GM18867 (cell line): ENCODE measurements at regions not wholly inside any gene's neighbourhood (a gene's known extent, or its start where the extent isn't known, plus 50 kb on each side); places are given as distances from the start of the nearest gene placed in this dataset.
"Not testable (repeated sequence)": the region's sequence is repeated elsewhere in the genome, so short reads cannot be mapped to it uniquely, and the experiment has no call there.

Experiments used
- ATAC-seq: cut with Tn5 transposase; IDR thresholded peaks from one replicate; pipeline ENCODE4 v1.9.1; 2021; ENCODE audit warnings: mild to moderate bottlenecking, moderate library complexity; ENCODE audit not compliant: unreplicated experiment

DNA sequence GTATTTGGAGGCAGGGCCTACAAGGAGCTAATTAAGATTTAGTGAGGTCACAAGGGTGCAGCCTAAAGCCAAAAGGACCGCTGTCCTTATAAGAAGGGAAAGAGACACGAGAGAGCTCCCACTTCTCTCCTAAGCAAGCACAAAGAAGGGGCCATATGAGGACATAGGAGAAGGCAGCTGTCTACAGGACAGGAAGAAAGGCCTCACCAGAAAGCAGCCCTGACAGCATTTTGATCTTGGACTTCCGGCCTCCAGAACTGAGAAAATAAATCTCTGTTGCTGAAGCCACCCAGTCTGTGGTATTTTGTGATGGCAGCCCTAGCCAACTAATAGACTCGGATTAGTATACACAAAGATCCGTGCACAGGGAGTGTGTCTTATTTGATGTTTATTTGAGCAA is 139.7 kb downstream of the B3GNT2 start:
- ATAC-seq, result no peak

DNA sequence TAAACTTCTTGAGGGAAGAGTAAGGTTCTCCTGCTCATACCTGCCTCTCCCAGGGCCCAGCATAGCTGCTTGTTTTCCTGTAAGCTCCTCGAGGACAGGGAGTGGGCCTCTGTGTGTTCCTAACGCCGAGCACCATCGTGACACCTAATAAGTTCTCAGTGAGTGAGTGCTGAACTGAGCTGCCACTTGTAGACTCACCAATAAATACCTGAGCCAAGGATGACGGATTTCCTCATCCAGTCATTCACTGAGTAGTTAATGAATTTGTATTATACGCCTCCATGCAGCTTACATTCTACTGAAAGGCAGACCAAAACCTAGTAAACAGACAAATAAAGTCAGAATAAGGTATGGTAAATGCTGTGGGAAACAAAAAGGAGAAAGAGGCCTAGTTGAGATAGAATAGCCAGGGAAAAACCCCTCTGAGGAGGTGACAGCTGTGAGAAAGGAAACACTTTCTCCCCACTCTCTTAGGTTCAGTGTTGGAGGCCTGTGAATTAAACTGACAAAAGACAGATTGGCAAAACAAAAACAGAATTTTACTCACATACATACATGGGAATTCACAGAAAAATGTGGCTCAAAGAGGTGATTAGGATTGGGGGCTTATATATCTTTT is 138.6 kb downstream of the B3GNT2 start:
- peak; percentile 65 for ATAC-seq

DNA sequence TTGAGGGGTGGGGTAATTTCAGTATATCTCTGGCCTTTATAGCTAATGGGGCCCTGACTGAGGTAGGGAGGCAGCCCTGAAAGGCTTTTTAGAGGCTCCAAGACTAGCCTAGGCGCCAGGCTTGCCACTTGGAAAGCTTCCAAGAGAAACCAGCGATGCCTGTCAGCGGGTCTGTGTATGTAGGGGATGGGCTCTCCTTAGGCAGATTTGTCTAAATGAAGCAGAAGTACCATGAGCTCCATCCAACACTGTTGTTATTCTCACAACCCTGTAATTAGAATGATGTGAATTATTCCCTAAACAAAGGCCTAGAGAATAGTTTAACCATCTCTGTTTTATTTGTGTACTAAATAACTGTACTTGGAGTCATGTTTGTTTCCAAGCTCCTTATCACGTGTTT is 138.1 kb downstream of the B3GNT2 start:
- ATAC-seq, result no peak

DNA sequence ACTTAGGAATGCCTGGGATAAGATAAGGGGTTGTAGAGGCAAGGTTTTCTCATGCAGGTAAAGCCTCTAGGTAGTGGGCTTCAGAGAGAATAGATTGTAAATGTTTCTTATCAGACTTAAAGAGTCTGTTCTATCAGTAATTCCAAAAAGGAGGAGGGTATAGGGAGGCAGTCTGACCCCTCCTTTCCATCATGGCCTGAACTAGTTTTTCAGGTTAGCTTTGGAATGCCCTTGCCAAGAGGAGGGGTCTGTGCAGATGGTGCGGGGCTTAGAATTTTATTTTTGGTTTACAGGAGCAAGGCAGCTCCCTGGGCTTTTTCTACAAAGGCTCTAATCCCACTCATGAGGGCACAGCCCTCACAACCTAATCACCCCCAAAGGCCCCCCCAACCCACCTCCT is 135.0 kb downstream of the B3GNT2 start:
- no peak for ATAC-seq

DNA sequence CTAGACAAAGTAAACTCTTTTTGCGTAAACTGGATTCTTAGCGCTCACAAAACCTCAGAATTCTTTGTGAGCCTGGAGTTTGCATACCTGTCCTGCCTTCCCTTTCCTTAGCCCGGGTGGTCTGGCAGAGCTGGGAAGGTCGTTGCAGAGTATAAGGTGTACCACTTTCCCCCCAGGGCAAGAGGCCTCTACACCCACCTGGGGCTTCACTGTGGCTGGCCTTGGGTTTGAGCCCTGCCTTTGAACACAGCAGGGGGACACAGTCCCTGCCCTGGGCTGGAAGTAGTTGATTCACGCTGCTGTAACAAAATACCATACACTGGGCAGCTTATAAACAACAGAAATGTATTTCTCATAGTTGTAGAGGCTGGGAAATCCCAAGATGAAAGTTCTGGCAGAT is 133.9 kb downstream of the B3GNT2 start:
- no peak for ATAC-seq

DNA sequence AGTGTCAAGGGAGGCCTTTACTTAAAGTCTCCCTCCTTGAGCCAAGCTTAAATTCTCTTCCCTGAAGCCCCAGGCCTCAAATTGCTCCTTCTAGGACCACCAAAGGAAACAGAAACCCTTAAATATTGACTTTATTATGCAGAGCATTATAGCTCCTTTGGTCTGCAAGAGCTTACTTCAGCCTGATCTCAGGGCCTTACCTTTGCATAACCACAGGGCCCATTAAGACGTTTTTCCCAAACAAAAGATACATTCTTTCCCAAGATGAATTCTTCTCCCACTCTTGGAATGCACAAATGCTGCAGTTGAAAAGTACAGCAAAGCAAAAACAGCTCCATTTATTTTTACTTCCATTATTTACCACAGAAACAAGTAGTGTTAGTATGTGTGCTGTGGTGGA is 130.8 kb downstream of the B3GNT2 start:
- ATAC-seq, result no peak

DNA sequence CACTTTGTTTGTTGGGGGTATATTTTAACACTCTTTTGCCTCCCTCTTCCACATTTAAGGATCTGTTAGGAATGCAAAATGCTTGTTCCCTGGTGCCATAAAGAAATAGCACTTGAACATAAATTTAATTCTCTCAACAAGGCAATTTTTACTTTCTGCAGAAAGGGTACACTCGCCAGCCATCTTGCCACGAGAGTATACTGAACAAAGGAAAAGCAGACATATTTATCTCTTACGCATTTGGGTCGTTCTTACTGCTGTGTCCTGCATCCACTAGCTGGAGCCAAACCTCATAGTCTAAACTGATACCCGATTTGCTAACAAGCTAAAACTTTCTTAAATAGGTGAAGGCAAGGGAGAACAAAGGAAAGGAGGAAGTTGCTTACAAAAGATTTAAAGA is 129.5 kb downstream of the B3GNT2 start:
- no peak for ATAC-seq

DNA sequence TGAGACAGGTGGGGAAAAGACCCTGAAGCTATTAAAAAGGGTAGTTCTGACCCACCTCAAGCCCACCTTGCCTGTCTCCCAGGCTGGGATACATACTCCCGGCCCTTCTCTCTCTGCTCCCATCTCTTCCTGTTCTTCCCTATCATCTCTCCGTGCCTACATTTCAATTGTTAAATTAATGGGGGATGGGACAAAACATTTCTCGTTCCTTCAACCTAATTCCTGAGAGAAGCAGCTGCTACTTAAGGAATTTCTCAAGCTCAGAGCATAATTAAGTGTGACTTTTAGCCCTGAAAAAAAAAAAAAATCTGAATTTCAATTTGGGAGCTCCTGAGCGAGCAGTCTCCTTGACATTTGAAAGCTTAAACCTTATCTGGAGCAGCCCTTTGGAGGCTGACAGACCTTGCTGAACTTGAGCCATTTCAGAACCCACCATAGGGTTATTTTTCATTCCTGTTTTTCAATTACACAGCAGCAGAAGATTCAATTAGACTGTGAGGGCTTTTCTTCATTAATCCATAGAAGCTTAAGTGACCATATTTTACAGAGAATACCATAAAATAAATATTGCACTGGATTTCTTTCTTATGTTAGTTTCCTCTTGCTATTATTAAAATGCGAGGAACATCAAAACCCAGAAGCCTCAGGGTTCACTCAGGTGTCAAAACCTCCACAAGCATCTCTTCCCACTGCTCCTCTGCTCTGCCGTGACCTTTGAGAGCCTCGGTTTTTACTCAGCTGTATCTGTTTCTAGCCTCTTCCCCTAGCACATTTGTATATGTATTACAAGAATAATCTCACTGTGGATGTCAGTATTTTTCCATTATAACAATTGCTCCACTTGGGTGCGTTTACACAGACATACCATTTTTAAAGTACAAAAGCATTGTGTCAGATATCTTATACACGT is 125.7 kb downstream of the B3GNT2 start:
- no peak for ATAC-seq

DNA sequence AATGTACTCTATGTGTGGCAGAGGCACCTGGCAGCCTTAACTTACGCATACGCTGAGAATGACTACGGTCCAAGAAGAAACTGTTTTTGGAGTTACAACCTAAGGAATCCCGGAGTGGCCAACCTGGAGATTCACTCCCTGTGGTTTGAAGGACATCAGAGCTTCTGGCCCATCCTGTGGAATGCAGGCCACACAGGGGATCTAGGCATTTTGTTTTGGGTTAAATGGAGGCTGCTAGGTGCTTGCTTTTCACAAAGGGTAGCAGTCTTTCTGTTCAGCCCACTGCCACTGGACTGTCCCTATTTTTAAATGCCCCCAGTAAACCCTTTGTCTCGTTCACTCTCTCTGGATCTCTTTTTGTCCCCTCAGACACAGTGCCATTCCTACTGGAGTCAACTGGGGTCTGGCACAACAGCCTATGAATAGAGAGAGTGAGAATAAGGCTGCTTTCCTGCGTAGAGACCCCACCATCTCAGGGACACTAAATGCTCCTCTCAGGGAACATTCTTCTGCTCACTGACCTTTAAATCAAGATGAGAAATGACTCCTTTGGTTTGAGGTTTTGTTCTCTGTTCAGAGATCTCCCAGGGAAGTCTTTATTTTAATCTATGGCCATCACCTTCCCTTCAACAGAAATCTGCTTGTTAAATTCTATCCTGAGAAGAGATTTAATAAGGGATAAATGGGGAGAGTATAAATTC is 124.9 kb downstream of the B3GNT2 start:
- no peak for ATAC-seq

DNA sequence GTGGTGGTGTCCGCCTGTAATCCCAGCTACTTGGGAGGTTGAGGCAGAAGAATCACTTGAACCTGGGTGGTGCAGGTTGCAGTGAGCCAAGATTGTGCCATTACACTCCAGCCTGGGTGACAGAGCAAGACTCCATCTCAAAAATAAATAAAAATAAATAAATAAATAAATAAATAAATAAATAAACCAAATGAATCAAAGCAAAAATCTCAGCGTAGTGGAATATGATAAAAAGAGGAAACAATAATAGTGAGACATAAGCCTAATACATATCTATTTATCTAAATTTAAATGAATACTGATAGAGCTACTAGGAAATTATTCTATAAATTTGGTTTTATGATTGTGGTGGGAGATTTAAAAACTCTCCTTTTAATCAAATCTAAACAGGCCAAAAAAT is 124.2 kb downstream of the B3GNT2 start:
- ATAC-seq, result not testable (repeated sequence)

DNA sequence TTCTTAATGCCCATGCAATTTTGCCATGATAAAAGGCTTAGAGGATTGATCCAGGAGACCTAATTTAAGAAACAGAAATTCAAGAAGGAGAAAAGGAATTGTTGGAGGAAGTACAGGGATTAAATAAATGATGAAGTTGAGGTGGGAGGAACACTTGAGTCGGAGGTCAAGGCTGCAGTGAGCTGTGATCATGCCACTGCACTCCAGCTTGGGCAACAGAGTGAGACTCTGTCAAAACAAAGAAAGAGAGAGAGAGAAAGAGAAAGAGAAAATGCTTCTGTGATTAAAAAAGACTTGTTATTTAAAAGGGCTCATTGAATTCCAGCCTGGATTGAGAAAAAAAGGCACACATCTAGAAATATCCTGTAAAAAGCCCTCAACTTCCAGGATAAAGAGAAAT is 123.2 kb downstream of the B3GNT2 start:
- no peak for ATAC-seq

DNA sequence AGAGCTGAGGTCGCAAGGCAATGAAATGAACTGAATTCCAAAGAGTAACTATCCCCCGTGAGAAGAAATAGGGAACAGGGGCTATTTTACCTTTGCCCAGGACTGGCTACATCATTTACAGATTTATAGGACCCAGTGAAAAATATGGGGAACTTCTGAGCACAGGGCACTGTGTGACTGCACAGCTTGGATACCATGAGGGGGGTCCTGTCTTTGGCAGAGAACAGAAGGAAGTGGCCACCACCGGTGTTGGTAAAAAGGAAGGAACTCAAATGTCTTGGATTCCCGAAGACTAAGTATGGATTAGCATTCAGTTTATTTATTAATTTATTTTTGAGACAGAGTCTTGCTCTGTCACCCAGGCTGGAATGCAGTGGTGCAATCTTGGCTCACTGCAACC is 119.6 kb downstream of the B3GNT2 start:
- ATAC-seq, result no peak

DNA sequence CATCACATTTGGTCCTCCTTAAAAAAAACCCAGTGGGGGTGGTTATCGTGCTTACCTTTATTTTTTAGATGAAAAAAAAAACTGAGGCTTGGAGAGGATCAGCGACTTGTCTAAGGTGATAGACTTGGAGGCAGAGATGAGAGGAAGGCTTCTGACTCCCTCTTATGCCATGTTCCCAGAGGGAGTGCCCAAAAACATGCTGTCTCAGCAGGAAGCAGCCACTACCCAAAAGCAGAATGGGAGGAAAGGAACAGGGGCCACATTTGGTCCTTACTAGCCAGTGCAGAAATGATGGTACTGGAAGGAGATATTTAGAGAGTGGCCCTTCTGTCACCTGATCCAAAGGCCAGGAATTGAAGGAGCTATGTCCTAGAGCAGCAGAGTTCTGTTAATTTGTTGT is 118.4 kb downstream of the B3GNT2 start:
- no peak for ATAC-seq

DNA sequence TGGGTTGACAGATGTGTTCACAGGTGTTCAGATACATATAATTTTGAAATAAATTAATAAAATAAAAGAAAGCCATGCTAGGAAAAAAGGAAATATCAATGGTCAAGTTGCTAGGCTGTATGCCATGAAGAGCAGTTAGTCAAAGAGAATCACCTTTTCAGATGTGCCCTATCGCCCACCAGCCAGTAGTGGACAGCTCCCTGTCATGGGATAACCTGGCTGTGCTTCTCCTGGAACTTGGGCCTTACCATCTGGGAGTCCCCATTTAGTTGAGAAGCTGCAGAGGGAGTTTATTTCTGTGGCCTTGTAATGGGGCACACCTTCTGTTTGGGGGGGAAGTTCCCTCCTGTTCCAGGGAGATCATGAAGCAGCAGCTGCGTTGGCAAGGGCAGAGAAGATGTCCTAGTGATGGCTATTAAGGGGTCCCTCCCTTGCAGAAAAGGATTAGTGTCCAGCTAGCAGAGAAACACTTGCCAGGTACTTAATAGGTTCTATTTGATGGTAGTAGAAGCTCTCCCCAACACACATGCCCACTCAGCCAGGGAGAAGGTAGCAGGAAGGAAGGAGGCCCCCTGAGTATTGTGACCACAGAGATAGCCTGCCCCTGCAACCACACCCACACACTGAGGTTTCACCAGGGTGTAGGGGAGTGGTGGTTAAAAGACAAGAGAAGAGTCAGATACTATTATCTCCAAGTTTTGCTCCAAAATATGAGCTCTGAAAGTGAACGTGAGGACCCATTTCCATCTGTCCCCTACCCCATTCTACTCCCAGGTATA is 117.7 kb downstream of the B3GNT2 start:
- ATAC-seq, result peak; percentile 73

DNA sequence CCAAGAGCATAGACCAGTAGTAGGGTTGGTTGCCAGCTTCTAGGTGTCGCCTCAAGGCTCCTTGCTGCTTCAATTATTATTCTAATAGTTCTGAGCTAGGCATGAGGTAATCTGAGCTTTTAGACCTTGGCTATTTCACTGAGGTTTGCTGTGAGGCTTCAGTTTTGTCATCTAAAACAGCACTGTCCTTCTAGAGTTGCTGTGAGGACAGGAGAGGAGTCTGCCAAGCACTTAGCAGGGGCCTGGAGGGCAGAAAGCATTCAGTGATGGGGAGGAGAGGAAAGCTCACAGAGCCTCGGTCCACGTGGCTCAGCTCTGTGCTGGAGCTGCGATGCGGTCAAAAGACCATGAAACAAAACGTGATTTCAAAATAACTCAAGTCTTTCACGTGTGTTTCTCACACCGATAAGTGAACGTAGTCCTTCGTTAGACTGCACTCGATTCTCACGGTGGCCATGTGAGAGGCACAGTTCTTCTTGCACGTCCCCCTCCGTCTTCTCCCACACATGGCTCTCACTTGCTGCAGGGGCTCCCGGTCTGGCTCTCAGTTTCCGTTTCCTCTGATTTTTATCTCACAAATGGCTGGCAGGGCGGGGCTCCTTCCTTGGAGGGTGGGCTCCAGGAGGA is 113.7 kb downstream of the B3GNT2 start:
- peak; percentile 57 for ATAC-seq

DNA sequence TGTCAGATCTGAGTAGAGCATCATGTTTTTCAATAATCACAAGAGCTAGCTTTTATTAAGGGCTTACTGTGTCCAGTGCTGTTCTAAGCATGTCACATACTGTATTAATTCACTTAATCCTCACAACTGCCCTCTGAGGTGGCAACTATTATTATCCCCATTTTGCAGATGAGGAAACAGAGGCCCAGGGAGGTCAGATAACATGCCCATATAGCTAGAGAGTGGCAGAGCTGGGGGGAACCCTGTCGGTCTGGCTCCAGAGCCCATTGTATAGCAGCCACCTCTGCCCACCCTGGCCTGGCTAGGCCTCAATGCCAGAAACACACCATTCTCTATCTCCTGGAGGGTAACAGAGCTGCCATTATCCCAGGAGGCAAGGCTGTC is 113.2 kb downstream of the B3GNT2 start:
- ATAC-seq, result no peak

DNA sequence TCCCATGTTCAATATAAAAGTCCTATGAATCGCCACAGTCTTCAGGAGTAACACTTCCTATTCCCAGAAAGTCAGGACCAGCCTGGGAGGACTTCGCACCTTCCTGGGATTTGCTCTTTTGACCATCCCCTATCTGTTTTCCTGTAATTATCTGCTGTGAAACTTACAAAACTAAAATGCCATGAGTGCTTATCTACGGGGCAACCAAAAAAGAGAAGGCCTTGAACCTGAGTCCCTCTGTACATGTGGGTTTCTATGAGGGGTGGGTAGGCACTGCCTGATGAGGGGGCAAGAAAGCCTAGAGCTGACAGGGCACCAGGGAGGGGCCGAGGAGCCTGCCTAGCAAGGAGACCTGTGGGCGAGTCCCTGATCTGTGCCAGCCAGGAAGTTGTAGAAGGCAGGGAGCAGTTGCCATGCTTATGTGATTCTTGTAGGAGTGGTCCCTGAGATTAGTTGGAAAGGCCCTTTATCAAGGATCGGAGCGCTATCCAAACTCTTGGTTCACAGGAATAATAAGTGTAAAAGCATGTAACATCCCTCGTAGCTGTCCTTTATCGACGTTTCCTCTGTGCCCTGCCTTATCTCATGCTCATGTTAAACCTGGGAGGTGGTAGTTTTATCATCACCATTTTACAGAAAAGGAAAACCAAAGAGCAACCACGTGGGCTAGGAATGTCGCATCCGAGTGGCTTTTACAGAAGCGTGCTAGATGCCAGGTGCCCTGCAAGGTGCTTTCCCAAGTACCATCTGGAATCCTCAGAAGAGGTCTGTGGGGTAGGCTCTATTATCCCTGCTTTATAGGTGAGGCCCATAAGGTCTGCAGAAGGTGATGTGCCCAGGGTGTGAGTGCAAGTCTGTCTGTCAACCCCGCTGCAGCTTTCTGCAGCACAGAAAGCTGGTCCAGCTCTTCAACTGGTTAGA is 111.8 kb downstream of the B3GNT2 start:
- ATAC-seq, result no peak

DNA sequence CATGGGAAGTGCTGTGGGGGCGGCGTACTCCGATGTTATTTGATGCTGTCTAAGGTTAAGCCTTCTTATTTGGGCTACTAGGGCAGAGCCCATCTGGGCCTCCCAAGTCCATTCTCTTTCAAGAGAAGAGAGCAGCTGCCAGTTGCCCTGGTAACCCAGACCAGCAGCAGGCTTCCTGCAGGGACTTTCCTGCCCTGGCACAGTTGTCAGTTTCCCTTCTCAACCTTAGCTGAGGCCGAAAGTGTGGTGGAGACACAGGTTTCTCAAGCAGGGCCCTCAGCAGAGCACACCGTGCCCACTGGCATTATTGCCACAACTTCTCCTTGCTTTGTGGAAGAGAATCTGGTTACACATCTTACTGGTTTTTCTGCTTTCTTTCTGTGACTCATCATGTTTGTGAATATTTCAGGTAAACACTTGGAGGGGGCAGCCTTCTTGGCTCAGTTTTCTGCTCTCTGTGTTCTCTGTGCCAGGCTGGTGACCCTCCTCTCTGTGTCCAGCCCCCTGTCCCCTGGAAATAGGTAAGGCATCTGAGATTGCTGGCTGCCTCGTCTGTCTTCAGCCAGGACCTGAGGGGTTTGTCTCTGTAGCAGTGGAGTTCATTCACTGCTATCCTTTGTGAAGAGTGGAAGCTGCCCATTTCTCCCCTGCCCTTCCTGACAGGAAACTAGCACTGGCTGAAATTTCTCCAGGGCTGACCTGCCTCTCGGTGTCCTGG is 111.0 kb downstream of the B3GNT2 start:
- ATAC-seq, result peak; percentile 41
